WTC11 (cell line): ENCODE measurements at regions not wholly inside any gene's neighbourhood (a gene's known extent, or its start where the extent isn't known, plus 50 kb on each side); places are given as distances from the start of the nearest gene placed in this dataset.

Experiments used
- ATAC-seq: fragments of 200-7000 bp; cut with Tn5 transposase; 2 replicates; pipeline ENCODE4 v1.10.0; 2021; ENCODE audit warnings: mild to moderate bottlenecking, moderate library complexity
- CTCF ChIA-PET: fragments of 300-600 bp; sonication (Branson Sonifier 250); formaldehyde crosslinking; loops from one replicate; lab custom pipeline; 2021; ENCODE audit warnings: antibody characterized with exemption; lab: Charles Lee
- POLR2A ChIA-PET: fragments of 350-600 bp; sonication (Branson Sonifier 250); formaldehyde crosslinking; loops from one replicate; lab custom pipeline; 2021; ENCODE audit warnings: antibody characterized with exemption; lab: Charles Lee
- DNase-seq: peaks from one replicate; pipeline ENCODE4 v3.0.0; 2021; ENCODE audit warnings: low spot score
- H3K27ac Mint-ChIP-seq: 2 replicates; pipeline ENCODE4 v1.8.0; 2021; ENCODE audit warnings: mixed read lengths
- H3K27me3 Mint-ChIP-seq: 2 replicates; pipeline ENCODE4 v1.8.0; 2021; ENCODE audit warnings: low read depth, mild to moderate bottlenecking, moderate library complexity, mixed read lengths
- H3K36me3 Mint-ChIP-seq: 2 replicates; pipeline ENCODE4 v1.8.0; 2021; ENCODE audit warnings: mixed read lengths
- H3K4me1 Mint-ChIP-seq: 2 replicates; pipeline ENCODE4 v1.8.0; 2022; ENCODE audit warnings: mixed read lengths
- H3K4me3 Mint-ChIP-seq: 2 replicates; pipeline ENCODE4 v1.8.0; 2021; ENCODE audit warnings: mild to moderate bottlenecking, moderate library complexity, mixed read lengths
- H3K9me3 Mint-ChIP-seq: 2 replicates; pipeline ENCODE4 v1.8.0; 2021; ENCODE audit warnings: mixed read lengths
- GABPB1 ChIP-seq: sonication (generic); formaldehyde crosslinking; IDR thresholded peaks from 2 replicates; pipeline ENCODE4 v1.8.1; 2023; ENCODE audit warnings: mild to moderate bottlenecking, missing genetic modification reagents
- JAZF1 ChIP-seq: fragments of 250-450 bp; sonication (Bioruptor Pico); IDR thresholded peaks from 2 replicates; pipeline ENCODE4 v1.9.0; 2021; ENCODE audit warnings: moderate library complexity, mild to moderate bottlenecking, inconsistent platforms
- NFYB ChIP-seq: sonication (generic); formaldehyde crosslinking; conservative IDR thresholded peaks from 2 replicates; pipeline ENCODE4 v1.8.0; 2022; ENCODE audit warnings: low read depth, missing genetic modification reagents
- SMAD4 ChIP-seq: sonication (generic); formaldehyde crosslinking; IDR thresholded peaks from 2 replicates; pipeline ENCODE4 v1.8.0; 2022; ENCODE audit warnings: mild to moderate bottlenecking, missing genetic modification reagents
- TEAD1 ChIP-seq: sonication (generic); formaldehyde crosslinking; IDR thresholded peaks from 2 replicates; pipeline ENCODE4 v1.8.0; 2022; ENCODE audit warnings: mild to moderate bottlenecking, missing genetic modification reagents
- ZNF317 ChIP-seq: sonication (generic); formaldehyde crosslinking; IDR thresholded peaks from 2 replicates; pipeline ENCODE4 v1.8.1; 2023; ENCODE audit warnings: low read depth, mild to moderate bottlenecking, moderate library complexity, missing genetic modification reagents, borderline replicate concordance
- ZNF416 ChIP-seq: fragments of 250-450 bp; sonication (Bioruptor Pico); IDR thresholded peaks from 2 replicates; pipeline ENCODE4 v1.9.0; 2021; ENCODE audit warnings: mild to moderate bottlenecking, inconsistent platforms
- TF ChIP-seq, protein P1 (sequence below): fragments of 250-450 bp; sonication (Bioruptor Pico); IDR thresholded peaks from 2 replicates; pipeline ENCODE4 v1.9.0; 2021; ENCODE audit warnings: mild to moderate bottlenecking
- TF ChIP-seq, protein P2 (sequence below): sonication (generic); formaldehyde crosslinking; conservative IDR thresholded peaks from 2 replicates; pipeline ENCODE4 v1.8.1; 2022; ENCODE audit warnings: mild to moderate bottlenecking, missing genetic modification reagents
- TF ChIP-seq, protein P3 (sequence below): sonication (generic); formaldehyde crosslinking; conservative IDR thresholded peaks from 2 replicates; pipeline ENCODE4 v1.8.1; 2023; ENCODE audit warnings: mild to moderate bottlenecking, low read depth, missing genetic modification reagents, moderate library complexity
- TF ChIP-seq, protein P4 (sequence below): sonication (generic); formaldehyde crosslinking; IDR thresholded peaks from 2 replicates; pipeline ENCODE4 v1.8.0; 2022; ENCODE audit warnings: missing genetic modification reagents
- TF ChIP-seq, protein P5 (sequence below): sonication (generic); formaldehyde crosslinking; IDR thresholded peaks from 2 replicates; pipeline ENCODE4 v1.8.1; 2023; ENCODE audit warnings: mild to moderate bottlenecking, missing genetic modification reagents, moderate library complexity

DNA sequence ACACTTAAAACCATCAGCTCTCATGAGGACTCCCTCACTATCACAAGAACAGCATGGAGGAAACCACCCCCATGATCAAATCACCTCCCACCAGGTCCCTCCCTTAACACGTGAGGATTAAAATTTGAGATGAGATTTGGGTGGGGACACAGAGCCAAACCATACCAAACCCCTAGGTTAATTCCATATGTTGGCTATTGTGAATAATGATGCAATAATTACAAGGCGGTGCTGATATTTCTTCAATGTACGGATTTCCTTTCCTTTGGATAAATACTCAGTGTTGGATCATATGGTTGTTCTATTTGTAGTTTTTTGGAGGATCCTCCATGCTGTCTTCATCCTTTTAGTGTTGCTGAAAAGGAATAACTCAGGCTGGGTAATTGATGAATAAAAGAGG, 652.1 kb upstream of the PKDCC start (continued):
- TF ChIP-seq, protein P1, sequence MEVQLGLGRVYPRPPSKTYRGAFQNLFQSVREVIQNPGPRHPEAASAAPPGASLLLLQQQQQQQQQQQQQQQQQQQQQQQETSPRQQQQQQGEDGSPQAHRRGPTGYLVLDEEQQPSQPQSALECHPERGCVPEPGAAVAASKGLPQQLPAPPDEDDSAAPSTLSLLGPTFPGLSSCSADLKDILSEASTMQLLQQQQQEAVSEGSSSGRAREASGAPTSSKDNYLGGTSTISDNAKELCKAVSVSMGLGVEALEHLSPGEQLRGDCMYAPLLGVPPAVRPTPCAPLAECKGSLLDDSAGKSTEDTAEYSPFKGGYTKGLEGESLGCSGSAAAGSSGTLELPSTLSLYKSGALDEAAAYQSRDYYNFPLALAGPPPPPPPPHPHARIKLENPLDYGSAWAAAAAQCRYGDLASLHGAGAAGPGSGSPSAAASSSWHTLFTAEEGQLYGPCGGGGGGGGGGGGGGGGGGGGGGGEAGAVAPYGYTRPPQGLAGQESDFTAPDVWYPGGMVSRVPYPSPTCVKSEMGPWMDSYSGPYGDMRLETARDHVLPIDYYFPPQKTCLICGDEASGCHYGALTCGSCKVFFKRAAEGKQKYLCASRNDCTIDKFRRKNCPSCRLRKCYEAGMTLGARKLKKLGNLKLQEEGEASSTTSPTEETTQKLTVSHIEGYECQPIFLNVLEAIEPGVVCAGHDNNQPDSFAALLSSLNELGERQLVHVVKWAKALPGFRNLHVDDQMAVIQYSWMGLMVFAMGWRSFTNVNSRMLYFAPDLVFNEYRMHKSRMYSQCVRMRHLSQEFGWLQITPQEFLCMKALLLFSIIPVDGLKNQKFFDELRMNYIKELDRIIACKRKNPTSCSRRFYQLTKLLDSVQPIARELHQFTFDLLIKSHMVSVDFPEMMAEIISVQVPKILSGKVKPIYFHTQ (CRISPR knock-in tag): no peak
- no peak for TF ChIP-seq NFYB (CRISPR knock-in tag)
- TF ChIP-seq, protein P2, sequence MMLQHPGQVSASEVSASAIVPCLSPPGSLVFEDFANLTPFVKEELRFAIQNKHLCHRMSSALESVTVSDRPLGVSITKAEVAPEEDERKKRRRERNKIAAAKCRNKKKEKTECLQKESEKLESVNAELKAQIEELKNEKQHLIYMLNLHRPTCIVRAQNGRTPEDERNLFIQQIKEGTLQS: no peak
- TF ChIP-seq GABPB1 (CRISPR knock-in tag): no peak
- TF ChIP-seq, protein P3, sequence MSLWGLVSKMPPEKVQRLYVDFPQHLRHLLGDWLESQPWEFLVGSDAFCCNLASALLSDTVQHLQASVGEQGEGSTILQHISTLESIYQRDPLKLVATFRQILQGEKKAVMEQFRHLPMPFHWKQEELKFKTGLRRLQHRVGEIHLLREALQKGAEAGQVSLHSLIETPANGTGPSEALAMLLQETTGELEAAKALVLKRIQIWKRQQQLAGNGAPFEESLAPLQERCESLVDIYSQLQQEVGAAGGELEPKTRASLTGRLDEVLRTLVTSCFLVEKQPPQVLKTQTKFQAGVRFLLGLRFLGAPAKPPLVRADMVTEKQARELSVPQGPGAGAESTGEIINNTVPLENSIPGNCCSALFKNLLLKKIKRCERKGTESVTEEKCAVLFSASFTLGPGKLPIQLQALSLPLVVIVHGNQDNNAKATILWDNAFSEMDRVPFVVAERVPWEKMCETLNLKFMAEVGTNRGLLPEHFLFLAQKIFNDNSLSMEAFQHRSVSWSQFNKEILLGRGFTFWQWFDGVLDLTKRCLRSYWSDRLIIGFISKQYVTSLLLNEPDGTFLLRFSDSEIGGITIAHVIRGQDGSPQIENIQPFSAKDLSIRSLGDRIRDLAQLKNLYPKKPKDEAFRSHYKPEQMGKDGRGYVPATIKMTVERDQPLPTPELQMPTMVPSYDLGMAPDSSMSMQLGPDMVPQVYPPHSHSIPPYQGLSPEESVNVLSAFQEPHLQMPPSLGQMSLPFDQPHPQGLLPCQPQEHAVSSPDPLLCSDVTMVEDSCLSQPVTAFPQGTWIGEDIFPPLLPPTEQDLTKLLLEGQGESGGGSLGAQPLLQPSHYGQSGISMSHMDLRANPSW (CRISPR knock-in tag): no peak
- TF ChIP-seq ZNF317 (CRISPR knock-in tag): no peak
- TF ChIP-seq, protein P4, sequence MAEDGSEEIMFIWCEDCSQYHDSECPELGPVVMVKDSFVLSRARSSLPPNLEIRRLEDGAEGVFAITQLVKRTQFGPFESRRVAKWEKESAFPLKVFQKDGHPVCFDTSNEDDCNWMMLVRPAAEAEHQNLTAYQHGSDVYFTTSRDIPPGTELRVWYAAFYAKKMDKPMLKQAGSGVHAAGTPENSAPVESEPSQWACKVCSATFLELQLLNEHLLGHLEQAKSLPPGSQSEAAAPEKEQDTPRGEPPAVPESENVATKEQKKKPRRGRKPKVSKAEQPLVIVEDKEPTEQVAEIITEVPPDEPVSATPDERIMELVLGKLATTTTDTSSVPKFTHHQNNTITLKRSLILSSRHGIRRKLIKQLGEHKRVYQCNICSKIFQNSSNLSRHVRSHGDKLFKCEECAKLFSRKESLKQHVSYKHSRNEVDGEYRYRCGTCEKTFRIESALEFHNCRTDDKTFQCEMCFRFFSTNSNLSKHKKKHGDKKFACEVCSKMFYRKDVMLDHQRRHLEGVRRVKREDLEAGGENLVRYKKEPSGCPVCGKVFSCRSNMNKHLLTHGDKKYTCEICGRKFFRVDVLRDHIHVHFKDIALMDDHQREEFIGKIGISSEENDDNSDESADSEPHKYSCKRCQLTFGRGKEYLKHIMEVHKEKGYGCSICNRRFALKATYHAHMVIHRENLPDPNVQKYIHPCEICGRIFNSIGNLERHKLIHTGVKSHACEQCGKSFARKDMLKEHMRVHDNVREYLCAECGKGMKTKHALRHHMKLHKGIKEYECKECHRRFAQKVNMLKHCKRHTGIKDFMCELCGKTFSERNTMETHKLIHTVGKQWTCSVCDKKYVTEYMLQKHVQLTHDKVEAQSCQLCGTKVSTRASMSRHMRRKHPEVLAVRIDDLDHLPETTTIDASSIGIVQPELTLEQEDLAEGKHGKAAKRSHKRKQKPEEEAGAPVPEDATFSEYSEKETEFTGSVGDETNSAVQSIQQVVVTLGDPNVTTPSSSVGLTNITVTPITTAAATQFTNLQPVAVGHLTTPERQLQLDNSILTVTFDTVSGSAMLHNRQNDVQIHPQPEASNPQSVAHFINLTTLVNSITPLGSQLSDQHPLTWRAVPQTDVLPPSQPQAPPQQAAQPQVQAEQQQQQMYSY (CRISPR knock-in tag): no peak
- TF ChIP-seq, all 79 proteins: peak for 0

DNA sequence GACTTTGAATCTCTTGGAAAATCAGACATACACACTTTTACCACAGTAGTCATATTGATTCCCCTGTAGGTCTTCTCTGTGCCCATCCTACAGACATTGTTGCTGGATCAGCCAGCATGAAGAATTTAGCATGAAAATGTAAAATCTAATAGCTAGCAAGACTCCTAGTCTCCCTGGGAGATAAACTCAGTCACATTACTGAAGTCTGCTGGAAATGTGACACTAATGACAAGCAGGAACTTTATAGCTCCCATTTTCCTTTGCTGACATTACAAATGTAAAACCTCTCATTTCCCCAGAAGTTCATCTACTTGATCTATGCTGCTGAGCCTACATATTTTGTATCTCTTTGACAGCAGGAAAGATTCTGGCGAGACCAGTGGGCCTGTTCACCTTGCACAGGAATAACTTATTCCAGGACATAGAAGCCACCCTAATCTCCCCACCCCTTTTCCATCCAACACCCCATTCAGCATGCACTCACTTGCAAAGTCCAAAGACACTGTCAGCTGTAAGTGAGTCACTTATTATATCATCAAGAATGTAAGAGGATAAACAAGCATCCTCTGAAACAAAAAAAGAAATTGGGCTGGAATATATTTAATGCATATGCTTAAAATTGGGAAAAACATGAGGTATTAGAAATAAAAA, 648.3 kb upstream of the PKDCC start:
- H3K27ac Mint-ChIP-seq: no peak overlapping the region
- peaks cover 28% of the 10 kb centered on the region for H3K9me3 Mint-ChIP-seq
- H3K36me3 Mint-ChIP-seq: peaks cover 25% of the 10 kb centered on the region
- TF ChIP-seq, protein P3 (CRISPR knock-in tag): no peak
- TF ChIP-seq SMAD4 (no peak), TEAD1 (CRISPR knock-in tag) (no peak), ZNF416 (CRISPR knock-in tag) (no peak), JAZF1 (CRISPR knock-in tag) (no peak)
- TF ChIP-seq, protein P5, sequence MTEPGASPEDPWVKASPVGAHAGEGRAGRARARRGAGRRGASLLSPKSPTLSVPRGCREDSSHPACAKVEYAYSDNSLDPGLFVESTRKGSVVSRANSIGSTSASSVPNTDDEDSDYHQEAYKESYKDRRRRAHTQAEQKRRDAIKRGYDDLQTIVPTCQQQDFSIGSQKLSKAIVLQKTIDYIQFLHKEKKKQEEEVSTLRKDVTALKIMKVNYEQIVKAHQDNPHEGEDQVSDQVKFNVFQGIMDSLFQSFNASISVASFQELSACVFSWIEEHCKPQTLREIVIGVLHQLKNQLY (CRISPR knock-in tag): no peak
- ATAC-seq (no peak), DNase-seq (no peak)
- 0 out of 2 replicates have a peak, but pooled peaks cover 4% of the 10 kb centered on the region for H3K27me3 Mint-ChIP-seq
- H3K4me1 Mint-ChIP-seq: peaks cover 29% of the 10 kb centered on the region
- ChIA-PET CTCF (interaction anchor here (0.6 to 2.9 kb wide), 21 partner anchors 15 to 1486 kb away, joined by 3 to 16 read pairs (median 4); no protein-coding TSS in a partner anchor), POLR2A (interaction anchor here (0.6 kb wide), 1 partner anchor 802 kb away, joined by 4 read pairs; no protein-coding TSS in a partner anchor)
- no peak overlapping the region for H3K4me3 Mint-ChIP-seq
